PC-3 (cell line): ENCODE measurements at regions not wholly inside any gene's neighbourhood (a gene's known extent, or its start where the extent isn't known, plus 50 kb on each side); places are given as distances from the start of the nearest gene placed in this dataset.

ENCODE experiments used
- CTCF ChIP-seq: fragments of 300-600 bp; sonication (generic); conservative IDR thresholded peaks from 2 replicates; pipeline ENCODE4 v1.5.1; 2017; ENCODE audit warnings: antibody characterized with exemption, low read depth, mild to moderate bottlenecking, low read length
- EZH2 ChIP-seq: fragments of 300-600 bp; sonication (generic); IDR thresholded peaks from one replicate; pipeline ENCODE4 v1.6.1; 2017; ENCODE audit warnings: antibody characterized with exemption, mild to moderate bottlenecking, low read length; ENCODE audit not compliant: unreplicated experiment

- TF ChIP-seq EZH2 = no peak
- TF ChIP-seq CTCF = no peak
Measured at GRCh38 chr6:21911208-21911607, 317.7 kb downstream of the SOX4 start.
